GM19467 (cell line): ENCODE measurements at regions not wholly inside any gene's neighbourhood (a gene's known extent, or its start where the extent isn't known, plus 50 kb on each side); places are given as distances from the start of the nearest gene placed in this dataset.
"Not testable (repeated sequence)": the region's sequence is repeated elsewhere in the genome, so short reads cannot be mapped to it uniquely, and the experiment has no call there.

ENCODE experiments used
- ATAC-seq: cut with Tn5 transposase; IDR thresholded peaks from one replicate; pipeline ENCODE4 v1.9.1; 2021; ENCODE audit warnings: mild to moderate bottlenecking, moderate library complexity; ENCODE audit not compliant: unreplicated experiment

DNA sequence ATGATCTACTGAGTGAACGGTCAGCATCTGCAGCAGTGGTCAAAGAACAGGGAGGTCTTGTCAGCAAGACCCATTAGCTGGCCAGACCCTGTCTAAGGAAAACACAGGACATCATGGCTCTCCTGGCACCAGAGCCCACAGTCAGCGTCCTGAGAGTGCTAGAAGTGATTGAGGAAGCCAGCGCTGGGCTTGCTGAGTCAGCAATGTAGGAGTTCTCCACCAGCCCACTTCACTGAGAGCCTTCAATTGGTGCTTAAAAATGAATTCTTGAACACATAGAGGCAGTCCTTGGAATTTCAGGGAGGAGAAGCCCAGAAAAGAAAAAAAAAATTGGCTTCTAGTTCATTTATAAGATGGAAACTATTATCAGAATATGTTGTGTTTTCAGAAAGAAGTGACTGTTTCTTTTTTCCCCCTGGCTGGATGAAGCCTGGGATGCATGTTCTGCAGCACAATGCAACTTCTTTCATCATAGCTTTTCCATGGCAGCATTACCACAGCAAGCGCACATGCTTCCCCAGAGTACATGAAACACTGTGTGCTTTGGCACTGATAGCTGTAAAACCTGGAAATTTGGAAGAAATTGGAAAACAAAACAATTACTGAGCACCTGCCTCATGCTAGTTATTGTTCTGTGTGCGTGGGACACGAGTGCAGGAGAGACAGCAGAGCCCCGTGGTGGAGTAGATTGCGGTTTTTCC is 899.9 kb downstream of the C6orf118 start:
- ATAC-seq, result no peak

DNA sequence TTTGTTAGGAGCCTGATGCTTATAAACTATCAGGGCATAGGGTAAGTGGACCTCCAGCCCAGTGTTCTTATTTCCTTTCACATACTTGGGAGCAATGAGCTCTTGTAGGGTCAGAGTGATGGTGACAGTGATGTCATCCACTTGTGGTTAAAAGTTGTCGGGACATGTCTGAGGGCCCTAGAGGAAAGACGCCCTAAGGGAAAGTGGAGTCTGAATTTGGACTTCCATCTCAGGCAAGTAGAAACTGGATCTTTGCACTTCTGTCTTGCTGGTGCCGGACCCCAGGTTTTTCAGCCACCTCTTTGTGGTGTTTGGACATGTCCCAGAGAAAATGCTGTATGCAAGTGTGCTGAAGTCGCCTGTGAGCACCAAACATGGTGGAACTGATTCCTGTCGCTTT is 900.5 kb downstream of the C6orf118 start:
- ATAC-seq, result no peak

DNA sequence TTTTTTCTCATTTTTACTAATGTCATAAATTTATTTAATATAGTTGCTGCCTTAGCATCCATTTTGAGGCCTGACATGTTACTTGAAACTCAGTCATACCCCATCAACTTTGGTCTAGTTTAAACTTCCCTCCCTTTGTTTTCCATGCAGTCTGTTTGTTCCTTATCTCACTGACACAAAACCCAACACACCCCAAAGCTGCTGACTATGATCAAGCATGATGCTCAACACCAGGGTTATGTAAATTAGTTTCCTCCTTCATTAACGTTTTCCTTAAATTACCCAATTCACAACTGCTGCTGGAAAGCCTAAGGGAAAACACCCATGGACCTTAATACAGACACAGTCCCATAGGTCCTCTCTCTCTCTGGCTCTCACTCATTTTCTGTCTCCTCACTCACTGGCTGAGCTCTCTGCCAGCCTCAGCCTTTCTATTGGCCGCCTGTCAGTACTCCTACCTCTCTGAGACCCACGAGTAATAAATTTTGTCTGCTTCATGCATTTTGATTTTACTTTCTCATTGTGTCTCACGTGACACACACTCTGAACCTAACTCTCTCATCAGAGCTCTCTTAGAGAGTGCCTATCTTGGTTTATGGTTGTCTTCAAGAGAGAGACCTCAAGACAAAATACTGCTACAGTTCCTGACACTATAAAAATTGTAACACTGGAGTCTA is 904.5 kb downstream of the C6orf118 start:
- ATAC-seq, result no peak

DNA sequence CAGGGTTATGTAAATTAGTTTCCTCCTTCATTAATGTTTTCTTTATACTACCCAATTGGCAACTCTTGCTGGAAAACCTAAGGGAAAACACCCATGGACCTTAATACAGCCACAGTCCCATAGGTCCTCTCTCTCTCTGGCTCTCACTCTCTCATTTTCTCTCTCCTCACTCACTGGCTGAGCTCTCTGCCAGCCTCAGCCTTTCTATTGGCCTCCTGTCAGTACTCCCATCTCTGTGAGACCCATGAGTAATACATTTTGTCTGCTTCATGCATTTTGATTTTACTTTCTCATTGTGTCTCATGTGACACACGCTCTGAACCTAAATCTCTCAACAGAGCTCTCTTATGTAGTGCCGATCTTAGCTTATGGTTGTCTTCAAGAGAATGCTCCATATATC is 907.5 kb downstream of the C6orf118 start:
- ATAC-seq, result no peak

DNA sequence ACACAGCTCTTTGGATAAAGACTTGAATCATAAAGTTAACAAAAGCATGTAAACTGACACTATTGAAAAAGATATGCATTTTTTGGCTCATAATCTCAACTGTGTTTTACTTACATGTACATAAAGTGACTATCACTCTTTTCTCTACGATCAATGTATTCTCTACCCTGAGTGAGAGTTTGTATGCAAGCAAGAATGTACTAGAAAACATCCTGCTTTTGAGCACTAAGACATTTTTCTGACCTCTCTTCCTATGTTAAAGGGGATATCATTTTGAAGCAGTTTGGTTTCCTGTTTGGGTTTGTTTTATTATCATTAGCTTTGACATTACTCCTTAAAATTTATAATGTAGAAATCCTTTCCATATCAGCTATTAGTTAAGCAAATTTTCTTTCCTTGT is 910.8 kb downstream of the C6orf118 start:
- ATAC-seq, result no peak

DNA sequence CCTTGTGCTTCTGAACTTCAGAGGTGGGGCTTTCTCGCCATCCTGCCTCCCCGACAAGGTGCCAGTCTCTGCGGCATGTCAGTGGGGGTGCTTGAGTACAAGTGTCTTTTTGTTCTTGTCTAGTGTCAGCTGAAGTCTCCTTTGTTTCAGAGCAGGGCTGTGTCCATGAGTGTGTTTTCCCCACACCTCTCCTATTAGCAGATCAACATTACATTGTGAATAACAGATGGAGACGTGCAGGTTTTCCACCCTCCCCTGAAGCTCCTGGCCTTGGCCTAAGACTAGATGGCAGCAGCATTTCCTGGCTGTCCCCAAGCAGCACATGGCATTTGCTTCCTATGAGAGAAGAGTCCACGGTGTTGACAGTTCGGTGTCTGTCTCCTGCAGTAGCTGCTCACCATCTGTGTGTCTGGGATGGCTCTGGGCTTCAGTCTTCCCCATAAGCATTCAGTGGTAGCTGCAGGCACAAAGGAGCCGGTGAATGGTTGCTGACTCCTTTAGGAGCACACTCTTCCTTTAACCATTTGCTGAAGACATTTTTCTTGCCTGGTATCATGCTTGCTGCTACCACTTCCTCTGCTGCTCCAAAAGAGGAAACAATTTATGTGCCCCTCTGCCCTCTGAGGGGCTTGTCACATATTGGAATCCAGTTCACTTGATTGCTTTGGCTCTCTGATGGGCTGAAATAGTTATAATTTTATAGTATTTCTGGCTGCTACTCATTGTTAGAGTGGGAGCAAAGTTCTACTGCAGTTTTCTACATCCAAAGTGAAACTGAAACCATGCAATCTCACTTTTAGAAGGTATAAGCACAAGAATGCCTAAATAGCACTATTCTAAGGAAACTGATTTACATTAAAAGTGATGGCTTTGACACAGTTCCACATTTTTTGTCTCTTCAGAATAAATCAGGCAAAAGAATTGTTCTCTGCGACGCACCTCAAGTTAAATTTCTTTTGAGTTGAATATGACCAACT is 913.0 kb downstream of the C6orf118 start:
- no peak for ATAC-seq

DNA sequence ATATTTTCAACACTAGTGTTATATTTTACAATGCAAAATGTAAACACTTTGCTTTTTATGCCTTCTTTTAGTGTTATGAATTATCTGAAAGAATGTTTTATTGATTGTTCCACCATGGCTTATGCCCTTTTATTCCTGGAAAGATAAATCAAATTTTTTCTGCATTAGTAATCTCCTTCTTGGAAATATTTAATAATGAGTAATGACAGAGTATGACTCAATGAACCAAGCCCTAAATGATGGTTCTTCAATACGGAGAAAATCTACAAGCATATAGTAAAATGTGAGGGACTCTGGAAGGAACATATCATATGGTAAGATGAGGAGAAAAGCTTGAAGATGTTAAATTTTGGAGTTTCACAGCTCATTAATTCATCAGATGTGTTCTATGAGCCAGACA is 929.6 kb downstream of the C6orf118 start:
- no peak for ATAC-seq

DNA sequence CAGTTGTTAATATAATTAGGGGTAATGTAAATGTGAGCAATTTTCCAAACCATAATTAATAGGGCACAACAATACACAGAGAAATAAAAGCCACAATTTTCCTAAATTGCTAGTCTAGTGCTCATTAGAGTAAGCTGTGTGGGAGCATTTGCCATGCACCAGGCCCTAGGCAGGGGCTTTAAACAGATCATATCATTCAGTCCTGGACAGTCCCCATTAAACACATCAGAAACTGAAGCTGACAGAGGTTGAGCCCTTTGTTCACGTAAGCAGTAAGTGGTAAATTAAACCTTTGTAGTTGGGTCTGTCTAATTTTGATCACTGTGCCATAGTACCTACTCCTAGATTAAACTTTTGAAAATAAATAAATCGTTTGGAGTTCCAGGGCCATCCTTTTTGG is 931.1 kb downstream of the C6orf118 start:
- no peak for ATAC-seq

DNA sequence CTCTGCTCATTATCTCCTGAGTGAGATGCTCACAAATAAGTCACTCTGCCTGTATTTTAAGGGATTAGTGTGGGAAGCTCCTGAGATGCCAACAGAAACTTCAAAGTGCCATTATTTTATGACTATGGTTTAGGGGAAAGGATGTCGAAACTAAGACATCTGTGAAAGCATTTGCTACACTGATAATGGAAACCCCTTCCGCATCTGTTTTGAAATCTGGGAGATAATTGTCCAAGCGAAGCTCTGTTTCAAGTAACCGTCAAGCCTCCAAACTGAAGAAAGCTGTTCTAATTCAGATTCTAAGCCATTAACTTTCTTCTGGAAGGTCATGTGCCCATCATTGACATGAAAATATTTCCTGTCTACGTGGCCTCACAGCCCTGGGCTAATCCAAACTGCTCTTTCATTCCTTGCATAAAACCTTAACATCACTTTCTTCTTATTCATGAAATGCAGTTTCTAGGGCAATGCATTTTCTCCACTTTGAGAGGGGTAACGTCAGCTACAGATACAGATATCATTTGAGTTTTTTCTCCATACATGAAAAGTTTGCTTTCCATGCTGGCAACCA is 932.0 kb downstream of the C6orf118 start:
- no peak for ATAC-seq

DNA sequence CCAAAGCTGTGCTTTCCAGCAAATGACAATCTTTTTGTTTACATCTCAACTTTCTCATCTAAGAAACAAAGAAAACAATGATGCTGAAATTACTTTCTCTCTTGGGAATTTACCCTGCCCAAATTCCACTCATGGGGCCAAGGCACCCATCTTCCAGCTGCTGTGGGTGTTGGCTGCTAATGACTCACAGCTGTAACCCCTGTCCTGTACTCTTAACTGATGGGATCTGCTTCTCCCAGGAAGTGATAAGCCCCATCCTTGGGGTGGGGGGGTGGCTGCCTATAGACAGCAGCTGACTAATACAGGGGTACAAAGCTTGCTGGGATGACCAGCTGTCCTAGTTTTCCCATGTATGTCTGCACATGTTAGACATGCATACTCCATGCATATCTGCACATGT is 938.6 kb downstream of the C6orf118 start:
- ATAC-seq, result no peak

DNA sequence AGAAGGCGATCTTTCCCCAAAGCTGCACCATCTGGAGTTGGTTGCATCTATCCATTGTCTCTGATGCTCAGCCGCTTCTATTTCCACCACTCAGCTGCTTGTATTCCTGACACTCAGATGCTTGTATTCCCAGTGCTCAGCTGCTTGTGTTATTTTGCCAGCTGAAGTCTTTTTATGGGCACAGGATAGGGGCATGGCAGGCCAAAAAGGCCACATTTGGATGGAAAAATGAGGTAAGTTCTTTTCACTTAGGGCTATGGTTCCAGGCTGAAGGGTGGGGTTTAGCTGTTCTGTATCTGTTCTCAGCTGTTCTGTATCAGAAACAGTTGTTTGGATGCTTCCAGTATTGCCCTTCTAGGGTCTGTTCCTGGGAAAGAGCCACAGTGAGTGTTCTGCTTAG is 944.9 kb downstream of the QKI start:
- ATAC-seq, result no peak

DNA sequence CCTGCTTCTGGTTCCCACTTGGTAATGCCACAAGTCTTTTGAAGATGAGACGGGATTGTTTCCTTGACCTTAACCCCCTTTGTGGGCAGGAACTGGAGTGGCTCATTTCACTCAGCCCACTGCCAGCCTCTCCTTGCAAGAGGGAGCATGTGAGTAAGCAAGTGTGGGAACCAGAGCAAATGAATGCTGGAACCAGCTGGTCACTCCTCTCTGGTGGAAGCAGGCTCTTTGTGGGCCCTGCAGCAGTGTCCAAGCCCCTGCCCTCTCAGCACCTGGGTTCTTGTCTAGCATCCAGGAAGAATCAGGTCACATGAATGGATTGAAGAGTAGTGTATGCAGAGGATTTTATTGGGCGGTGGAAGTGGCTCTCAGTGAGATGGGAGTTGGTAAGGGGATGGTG is 944.5 kb downstream of the QKI start:
- no peak for ATAC-seq

DNA sequence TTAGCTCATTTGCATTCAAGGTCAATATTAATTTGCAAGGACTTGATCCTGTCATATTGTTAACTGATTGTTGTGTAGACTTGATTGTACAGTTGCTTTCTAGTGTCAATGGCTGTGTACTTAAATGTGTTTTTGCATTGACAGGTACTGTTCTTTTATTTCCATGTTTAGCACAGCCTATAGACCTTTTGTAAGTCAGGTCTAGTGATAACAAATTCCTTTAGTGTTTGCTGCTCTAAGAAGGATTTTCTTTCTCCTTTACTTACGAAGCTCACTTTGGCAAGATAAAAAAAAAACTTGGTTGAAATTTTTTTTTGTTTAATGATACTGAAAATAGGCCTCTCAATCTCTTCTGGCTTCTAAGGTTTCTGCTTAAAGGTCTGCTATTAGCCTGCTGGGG is 942.3 kb downstream of the QKI start:
- no peak for ATAC-seq

DNA sequence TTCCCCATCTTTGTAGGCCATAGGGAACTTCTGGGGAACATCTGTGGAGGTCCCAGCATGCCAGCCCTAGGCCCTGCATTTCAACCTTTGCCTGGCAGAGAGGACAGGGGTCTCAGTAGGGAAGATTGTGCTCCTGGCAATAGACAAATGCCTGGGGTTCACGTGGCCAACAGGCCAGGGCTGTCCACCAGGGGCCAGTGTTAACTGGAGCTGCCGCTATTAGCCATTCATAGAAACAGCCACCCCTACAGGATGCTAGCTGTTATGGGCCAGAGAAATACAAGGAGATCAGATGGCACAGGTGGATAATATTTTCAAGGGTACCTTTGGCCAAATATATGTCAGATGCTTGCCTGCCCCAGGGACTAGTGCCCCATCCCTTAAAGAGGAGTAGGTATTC is 932.9 kb downstream of the QKI start:
- ATAC-seq, result no peak

DNA sequence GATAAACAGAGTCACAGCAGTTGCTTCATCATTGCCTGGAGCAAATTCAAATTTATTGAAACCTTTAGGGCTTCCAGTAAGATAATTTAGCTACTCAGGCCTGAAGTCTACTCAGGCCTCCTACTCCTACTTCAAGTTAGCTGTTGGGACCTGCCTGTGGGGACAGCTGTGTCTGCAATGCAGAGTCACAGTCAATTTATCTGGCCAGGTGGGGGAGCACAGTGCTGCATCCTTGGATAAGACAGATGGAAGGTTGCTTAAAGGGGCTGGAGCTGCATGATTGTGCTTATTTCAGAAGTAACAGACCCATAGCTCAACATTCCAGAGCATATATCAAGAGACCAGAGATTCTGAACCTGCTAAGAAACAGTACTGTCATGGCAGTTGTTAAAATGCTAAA is 932.1 kb downstream of the QKI start:
- no peak for ATAC-seq

DNA sequence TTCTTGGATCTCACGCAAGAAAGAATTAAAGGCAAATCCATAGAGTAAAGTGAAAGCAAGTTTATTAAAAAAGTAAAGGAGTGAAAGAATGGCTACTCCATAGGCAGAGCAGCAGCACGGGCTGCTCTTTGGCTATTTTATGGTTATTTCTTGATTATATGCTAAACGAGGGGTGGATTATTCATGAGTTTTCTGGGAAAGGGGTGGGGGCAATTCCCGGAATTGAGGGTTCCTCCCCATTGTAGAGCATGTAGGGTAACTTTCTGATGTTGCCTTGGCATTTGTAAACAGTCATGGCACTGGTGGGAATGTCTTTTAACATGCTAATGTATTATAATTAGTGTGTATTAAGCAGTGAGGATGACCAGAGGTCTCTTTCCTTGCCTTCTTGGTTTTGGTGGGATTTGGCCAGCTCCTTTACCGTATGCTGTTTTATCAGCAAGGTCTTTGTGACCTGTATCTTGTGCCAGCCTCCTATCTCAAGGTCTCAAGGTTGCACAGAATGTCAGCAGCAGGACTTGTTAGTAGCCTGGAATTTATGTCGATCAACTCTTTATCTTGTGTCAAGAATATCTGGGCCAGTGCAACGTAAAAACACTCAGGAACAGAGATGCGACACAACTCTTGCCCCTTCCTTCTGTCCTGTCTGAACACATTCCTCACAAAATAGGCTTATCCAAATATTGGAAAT is 931.4 kb downstream of the QKI start:
- ATAC-seq, result no peak

DNA sequence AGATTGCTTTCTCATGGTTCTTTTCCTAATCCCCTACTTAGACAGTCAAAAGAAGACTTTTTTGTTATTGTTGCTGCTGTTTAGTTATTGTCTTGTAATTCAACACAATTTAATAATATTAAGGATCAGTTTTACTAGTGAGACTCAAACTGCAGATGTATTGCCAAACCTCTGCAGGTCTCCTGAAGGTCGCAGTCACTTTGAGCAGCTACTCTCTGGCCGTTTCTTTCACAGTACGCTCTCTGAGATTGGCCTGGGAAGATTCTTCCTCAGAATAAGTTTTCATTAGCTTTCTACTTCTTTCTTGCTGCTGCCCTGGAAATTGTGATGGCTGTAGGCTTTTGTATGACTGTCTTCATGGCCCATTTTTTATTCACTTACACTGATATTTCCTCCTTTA is 930.8 kb downstream of the QKI start:
- ATAC-seq, result no peak

DNA sequence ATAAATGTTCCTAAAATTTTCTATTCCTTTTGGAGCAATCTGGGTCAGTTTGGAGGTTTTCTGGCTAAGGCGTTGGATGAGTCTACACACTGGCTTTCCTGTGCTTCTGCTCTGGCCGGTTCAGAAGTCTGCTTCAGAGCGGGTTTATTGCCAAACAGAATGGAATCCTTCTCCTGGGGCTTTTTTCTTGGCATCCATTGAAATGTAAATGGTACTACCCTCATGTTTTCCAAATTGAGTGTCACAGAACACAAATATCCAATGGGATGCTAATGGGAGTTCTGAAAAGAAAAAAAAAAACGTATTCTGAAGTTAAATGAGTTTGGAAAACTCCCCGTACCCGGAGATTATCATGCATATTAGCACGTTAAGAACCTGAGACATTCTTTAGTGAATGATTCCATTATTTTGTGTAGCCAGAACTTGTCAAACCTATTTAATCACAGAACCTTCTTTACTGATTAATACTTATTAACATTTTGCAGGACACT is 930.3 kb downstream of the QKI start:
- ATAC-seq, result no peak

DNA sequence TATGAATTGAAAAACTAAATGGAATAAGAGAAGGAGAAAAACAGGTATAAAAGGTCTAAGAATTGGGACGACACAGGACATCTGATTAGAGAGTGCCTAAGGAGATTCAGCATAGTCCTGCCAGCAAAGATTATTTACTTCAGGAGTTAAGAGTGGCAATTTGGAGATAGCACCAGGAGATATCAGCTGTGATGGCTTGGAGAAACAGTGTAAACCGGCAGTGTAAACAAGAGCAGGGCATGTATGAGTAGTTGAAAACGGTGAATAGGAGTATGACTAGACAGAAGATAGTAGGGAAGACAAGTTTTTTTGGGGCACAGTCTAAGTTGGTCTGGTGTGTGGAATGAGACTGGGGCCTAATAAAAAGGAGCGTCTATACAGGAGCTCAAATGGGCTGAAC is 924.9 kb downstream of the QKI start:
- ATAC-seq, result not testable (repeated sequence)

DNA sequence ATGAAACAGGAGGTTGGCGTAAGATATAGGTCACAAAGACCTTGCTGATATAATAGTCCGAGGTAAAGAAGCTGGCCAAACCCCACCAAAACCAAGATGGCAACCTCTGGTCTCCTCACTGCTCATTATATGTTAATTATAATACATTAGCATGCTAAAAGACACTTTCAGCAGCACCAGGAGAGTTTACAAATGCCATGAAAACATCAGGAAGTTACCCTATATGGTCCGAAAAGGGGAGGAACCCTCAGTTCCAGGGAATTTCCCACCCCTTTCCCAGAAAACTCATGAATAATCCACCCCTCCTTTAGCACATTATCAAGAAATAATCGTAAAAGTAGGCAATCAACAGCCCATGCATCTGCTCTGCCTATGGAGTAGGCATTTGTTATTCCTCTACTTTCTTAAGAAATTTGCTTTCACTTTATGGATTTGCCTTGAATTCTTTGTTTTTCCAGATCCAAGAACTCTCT is 923.4 kb downstream of the QKI start:
- ATAC-seq, result no peak
